ENCODE measurements at regions not wholly inside any gene's neighbourhood (a gene's known extent, or its start where the extent isn't known, plus 50 kb on each side); places are given as distances from the start of the nearest gene placed in this dataset.
"Not testable (repeated sequence)": the region's sequence is repeated elsewhere in the genome, so short reads cannot be mapped to it uniquely, and the experiment has no call there.

DNA sequence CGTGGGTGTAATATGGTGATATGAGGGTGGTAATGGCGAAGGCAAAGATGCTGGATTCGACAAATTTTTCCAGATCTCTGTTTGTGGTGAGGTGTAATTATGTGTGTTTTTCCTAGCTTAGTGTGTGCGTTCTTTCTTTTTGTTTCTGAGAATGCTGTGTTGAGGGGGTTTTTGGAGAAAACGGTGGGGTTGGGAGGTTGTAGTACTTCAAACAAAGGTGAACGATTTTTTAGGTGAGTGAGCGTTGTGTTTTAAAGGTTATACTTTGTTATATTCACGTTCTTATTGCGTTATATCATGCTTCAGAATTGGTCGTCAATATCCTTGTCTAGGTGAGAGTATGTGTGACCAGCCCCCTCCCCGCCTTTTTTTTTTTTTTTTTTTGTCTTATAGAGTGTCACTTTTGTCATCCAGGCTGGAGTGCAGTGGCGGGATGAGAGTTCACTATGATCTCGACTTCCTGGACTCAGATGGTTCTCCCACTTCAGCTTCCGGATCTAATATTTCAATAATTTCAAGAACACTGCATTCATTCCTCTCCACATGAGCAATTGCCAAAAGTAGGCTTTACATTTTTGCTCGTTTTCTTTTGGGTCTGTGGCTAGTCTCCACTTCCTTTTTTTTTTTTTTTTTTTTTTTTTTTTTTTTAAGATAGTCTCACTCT lies 82.2 kb upstream of the RNU2-1 start:
- DNase-seq = no peak

- no peak for DNase-seq
These were observed 81.6 kb upstream of the RNU2-1 start for GRCh38 chr17:43315369-43315768.

- DNase-seq = no peak
These were observed 80.8 kb upstream of the RNU2-1 start for GRCh38 chr17:43314611-43315011.

GRCh38 chr17:43312011-43312410 lies 78.2 kb upstream of the RNU2-1 start:
- DNase-seq = no peak

DNA sequence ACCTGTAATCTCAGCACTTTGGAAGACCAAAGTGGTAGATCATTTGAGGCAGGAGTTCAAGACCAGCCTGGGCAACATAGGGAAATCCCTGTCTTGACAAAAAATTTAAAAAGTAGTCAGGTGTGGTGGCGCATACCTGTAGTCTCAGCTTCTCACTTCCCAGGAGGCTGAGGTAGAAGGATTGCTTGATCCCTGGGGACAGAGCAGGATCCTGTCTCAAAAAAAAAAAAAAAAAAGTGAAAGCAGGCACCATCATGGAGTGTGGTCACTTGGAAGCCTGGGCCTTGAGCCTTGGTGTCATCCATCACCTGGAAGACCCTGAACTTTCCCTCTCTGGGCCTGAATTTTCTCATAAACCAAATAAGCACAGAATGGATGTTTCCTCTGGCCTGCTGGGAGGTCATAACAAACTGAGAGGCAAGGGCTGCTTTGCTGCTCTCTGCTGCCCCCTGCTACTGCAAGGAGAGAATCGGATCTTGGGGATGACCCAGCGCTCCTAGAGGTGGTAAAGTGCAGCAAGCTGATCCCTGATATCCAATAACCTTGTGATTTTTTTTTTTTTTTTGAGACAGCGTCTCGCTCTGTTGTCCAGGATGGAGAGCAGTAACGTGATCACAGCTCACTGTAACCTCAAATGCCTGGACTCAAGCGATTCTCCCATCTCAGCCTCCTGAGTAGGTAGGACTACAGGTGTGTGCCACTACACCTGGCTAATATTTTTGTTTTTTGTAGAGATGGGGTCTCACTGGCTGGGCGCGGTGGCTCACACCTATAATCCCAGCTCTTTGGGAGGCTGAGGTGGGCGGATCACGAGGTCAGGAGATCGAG lies 75.9 kb upstream of the RNU2-1 start:
- no peak for DNase-seq

- DNase-seq = no peak
These were observed 75.2 kb upstream of the RNU2-1 start for GRCh38 chr17:43308999-43309398.

- DNase-seq = not testable (repeated sequence)
These were observed 71.0 kb upstream of the RNU2-1 start for GRCh38 chr17:43304792-43305191.

DNA sequence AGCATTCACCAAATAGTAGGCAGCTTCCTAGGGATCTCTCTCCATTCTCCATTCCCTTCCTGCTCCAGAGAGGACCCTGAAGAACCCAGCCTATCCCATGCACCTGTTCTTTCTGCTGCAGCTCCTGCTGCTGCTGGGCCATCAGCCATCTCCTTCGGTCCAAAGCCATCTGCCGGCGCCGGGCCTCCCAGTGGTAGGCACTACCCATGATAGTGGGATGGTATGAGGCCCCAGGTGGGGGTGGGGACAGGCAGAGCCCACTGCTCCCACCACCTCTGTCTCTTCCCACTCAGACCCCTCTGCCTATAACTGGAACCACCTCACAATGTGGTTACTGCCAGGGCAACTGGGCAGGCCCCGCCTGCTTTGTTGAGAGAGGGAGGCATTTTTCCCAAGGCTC lies 69.3 kb upstream of the RNU2-1 start:
- DNase-seq = not testable (repeated sequence)

DNA sequence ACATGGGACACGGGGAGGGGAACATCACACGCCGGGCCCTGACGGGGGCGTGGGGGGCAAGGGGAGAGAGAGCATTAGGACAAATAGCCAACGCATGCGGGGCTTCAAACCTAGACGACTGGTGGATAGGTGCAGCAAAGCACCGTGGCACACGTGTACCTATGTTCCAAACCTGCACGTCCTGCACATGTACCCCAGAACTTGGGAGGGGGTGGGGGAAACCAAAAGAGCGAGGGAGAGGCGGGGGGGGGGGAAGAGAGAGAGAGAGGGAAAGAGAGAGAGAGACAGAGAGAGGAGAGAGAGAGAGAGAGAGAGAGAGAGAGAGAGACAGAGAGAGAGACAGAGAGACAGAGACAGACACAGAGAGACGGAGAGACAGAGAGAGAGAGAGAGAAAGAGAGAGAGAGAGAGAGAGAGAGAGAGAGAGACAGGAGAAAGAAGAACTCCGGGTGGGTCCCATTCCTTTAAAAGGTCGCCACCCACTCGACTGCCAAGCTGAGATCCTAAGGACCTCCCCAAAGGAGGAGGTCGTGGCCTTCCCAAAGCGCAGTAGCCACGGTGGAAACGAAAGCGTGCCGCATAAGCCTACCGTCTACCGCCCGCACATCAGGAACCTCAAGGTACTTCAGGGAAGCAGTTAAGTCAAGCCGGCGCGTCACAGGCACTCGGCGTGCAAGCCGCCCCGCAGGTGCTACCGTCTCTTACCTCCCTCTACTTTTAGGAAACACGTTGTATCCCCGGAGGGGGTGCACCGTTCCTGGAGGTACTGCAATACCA lies 65.7 kb upstream of the RNU2-1 start:
- not testable (repeated sequence) for DNase-seq

- DNase-seq = not testable (repeated sequence)
These were observed 55.9 kb upstream of the RNU2-1 start for GRCh38 chr17:43289670-43290069.

GRCh38 chr17:43283606-43284005 lies 49.8 kb upstream of the RNU2-1 start:
- not testable (repeated sequence) for DNase-seq

Data from DMS53 (cell line).